Smooth muscle cell (in vitro differentiated cells): ENCODE measurements at regions not wholly inside any gene's neighbourhood (a gene's known extent, or its start where the extent isn't known, plus 50 kb on each side); places are given as distances from the start of the nearest gene placed in this dataset.

Experiments
- DNase-seq: peaks from one replicate; lab custom pipeline; 2025; ENCODE audit not compliant: unreplicated experiment; lab: John Stamatoyannopoulos, UW
- H2AFZ ChIP-seq: fragments of 200-600 bp; sonication (generic); 2 replicates; pipeline ENCODE4 v1.6.0; 2016; ENCODE audit warnings: antibody characterized with exemption, low read depth, mild to moderate bottlenecking
- H3F3A ChIP-seq: fragments of 200-600 bp; sonication (generic); 2 replicates; pipeline ENCODE4 v1.6.0; 2017; ENCODE audit warnings: antibody characterized with exemption, low read depth
- H3K27ac ChIP-seq: fragments of 200-600 bp; sonication (generic); 2 replicates; pipeline ENCODE4 v1.5.1; 2016; ENCODE audit warnings: low read depth, mild to moderate bottlenecking
- H3K27me3 ChIP-seq: fragments of 200-600 bp; sonication (generic); 2 replicates; pipeline ENCODE4 v1.6.1; 2016; ENCODE audit warnings: low read depth, mild to moderate bottlenecking
- H3K36me3 ChIP-seq: fragments of 200-600 bp; sonication (generic); 2 replicates; pipeline ENCODE4 v1.5.1; 2016; ENCODE audit warnings: low read depth
- H3K4me1 ChIP-seq: fragments of 200-600 bp; sonication (generic); 2 replicates; pipeline ENCODE4 v1.5.1; 2016; ENCODE audit warnings: low read depth
- H3K4me2 ChIP-seq: fragments of 200-600 bp; sonication (generic); 2 replicates; pipeline ENCODE4 v1.6.0; 2016; ENCODE audit warnings: mild to moderate bottlenecking
- H3K4me3 ChIP-seq: fragments of 200-600 bp; sonication (generic); 2 replicates; pipeline ENCODE4 v1.5.1; 2016; ENCODE audit warnings: mild to moderate bottlenecking
- H3K79me2 ChIP-seq: fragments of 200-600 bp; sonication (generic); 2 replicates; pipeline ENCODE4 v1.6.0; 2016; ENCODE audit warnings: low read depth, mild to moderate bottlenecking
- H3K9ac ChIP-seq: fragments of 200-600 bp; sonication (generic); 2 replicates; pipeline ENCODE4 v1.6.0; 2016; ENCODE audit warnings: low read depth
- H3K9me3 ChIP-seq: fragments of 200-600 bp; sonication (generic); replicated peaks from 2 replicates; pipeline ENCODE4 v1.5.1; 2016; ENCODE audit warnings: low read depth
- H4K20me1 ChIP-seq: fragments of 200-600 bp; sonication (generic); 2 replicates; pipeline ENCODE4 v1.6.0; 2016; ENCODE audit warnings: low read depth
- WGBS: methylation state at CpG from one replicate; pipeline ENCODE4 v1.1.7; 2016; ENCODE audit warnings: low lambda C conversion rate; 5-methylcytosine and 5-hydroxymethylcytosine counted together
- TF ChIP-seq, protein P1 (sequence below): fragments of 200-600 bp; sonication (generic); IDR thresholded peaks from 2 replicates; pipeline ENCODE4 v1.5.1; 2017; ENCODE audit warnings: borderline replicate concordance, mild to moderate bottlenecking, antibody characterized with exemption; ENCODE audit not compliant: insufficient read depth, poor library complexity, severe bottlenecking

DNA sequence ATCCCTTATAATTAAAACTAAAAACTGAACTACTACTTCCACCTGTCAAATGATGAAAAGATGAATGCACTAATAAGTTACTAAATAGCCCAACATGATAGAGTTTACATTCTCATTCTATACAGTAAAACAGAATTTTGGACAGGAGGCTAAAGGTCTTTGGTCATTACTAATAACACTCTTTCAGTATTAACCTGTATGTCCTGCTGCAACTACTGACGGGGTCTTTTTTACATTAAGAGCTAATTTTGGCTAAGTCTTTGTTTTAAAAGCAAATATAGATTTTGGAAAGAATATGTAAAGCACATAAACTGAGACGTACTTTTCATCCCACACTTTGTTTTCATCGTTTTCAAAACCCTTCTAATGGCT, 175.4 kb upstream of the CDKN3 start:
- DNase-seq: no peak
- Histone ChIP-seq H3K4me2 (no peak overlapping the region), H3K27ac (no peak overlapping the region), H3K36me3 (no peaks in the 10 kb centered on the region), H3K9me3 (no peaks in the 10 kb centered on the region), H2AFZ (no peak overlapping the region), H3K4me3 (no peak overlapping the region), H3K79me2 (no peaks in the 10 kb centered on the region), H3K27me3 (peaks cover 6% of the 10 kb centered on the region), H3K9ac (no peak overlapping the region), H4K20me1 (no peaks in the 10 kb centered on the region), H3F3A (no peaks in the 10 kb centered on the region), H3K4me1 (peaks cover 42% of the 10 kb centered on the region)
- TF ChIP-seq, protein P1, sequence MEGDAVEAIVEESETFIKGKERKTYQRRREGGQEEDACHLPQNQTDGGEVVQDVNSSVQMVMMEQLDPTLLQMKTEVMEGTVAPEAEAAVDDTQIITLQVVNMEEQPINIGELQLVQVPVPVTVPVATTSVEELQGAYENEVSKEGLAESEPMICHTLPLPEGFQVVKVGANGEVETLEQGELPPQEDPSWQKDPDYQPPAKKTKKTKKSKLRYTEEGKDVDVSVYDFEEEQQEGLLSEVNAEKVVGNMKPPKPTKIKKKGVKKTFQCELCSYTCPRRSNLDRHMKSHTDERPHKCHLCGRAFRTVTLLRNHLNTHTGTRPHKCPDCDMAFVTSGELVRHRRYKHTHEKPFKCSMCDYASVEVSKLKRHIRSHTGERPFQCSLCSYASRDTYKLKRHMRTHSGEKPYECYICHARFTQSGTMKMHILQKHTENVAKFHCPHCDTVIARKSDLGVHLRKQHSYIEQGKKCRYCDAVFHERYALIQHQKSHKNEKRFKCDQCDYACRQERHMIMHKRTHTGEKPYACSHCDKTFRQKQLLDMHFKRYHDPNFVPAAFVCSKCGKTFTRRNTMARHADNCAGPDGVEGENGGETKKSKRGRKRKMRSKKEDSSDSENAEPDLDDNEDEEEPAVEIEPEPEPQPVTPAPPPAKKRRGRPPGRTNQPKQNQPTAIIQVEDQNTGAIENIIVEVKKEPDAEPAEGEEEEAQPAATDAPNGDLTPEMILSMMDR: no peak
- WGBS: 75% methylated on average over 3 of the region's 3 CpGs

DNA sequence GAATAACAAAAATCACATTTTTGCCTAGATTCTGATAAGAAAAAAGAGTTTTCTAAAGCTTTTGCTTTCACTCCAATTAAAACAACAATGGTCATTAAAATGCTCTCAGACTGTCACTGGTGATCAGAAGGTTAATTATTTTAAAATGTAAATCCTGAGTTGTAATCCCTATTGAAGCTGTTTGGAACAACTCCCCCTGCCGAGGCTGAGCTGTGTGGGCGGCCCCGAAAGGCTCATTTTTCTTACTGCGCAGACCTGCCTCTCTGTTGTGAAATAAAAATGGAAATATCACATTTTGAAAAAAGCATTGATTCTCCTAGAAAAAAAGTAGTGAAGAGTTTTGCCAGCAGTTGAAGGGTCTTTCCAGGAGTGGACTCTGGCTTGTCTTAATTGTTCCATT, 174.8 kb upstream of the CDKN3 start:
- DNase-seq: no peak
- no peaks in the 10 kb centered on the region for H3K36me3 ChIP-seq
- H3K27ac ChIP-seq: no peak overlapping the region
- no peak overlapping the region for H3K4me3 ChIP-seq
- no peaks in the 10 kb centered on the region for H3K79me2 ChIP-seq
- peaks cover 6% of the 10 kb centered on the region for H3K27me3 ChIP-seq
- H3K9ac ChIP-seq: no peak overlapping the region
- no peaks in the 10 kb centered on the region for H3K9me3 ChIP-seq
- TF ChIP-seq, protein P1: no peak
- 74% methylated on average over 4 of the region's 4 CpGs for WGBS
- no peaks in the 10 kb centered on the region for H3F3A ChIP-seq
- no peak overlapping the region for H2AFZ ChIP-seq
- H4K20me1 ChIP-seq: no peaks in the 10 kb centered on the region
- peaks cover 42% of the 10 kb centered on the region for H3K4me1 ChIP-seq
- no peak overlapping the region for H3K4me2 ChIP-seq

DNA sequence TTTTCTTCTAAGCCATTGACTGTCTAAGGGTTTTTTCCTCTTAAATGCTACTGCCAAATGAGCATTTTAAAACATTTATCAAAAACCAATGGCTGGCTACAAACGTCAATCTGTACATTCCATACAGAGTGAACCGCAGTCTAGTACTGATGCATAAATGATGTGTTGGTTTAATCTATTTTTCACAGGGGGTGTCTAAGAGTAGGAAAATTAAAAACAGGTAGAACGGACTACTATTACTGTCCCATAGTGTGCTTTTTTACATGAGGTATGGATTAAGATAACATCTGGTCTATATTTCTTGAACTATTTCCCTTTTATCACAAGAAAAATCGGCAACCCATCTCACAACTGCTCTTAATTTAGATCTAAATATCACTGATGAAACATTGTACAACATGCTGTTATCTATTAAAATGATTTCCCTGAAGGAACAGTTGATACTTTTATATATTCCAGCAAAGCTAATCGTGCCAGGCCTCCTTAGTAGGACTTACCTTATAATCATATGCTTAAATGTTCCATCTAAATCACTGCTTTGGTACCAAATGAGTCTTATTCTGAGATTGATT, 172.9 kb upstream of the CDKN3 start:
- Histone ChIP-seq H2AFZ (no peak overlapping the region), H3K4me2 (no peak overlapping the region), H3K9me3 (no peaks in the 10 kb centered on the region), H4K20me1 (no peaks in the 10 kb centered on the region), H3K27ac (no peak overlapping the region), H3K4me1 (peaks cover 41% of the 10 kb centered on the region), H3K36me3 (no peaks in the 10 kb centered on the region), H3K4me3 (no peak overlapping the region), H3F3A (no peaks in the 10 kb centered on the region), H3K79me2 (no peaks in the 10 kb centered on the region), H3K9ac (no peak overlapping the region), H3K27me3 (peaks cover 6% of the 10 kb centered on the region)
- WGBS: 87% methylated on average over 5 of the region's 5 CpGs
- DNase-seq: no peak
- TF ChIP-seq, protein P1: no peak

DNA sequence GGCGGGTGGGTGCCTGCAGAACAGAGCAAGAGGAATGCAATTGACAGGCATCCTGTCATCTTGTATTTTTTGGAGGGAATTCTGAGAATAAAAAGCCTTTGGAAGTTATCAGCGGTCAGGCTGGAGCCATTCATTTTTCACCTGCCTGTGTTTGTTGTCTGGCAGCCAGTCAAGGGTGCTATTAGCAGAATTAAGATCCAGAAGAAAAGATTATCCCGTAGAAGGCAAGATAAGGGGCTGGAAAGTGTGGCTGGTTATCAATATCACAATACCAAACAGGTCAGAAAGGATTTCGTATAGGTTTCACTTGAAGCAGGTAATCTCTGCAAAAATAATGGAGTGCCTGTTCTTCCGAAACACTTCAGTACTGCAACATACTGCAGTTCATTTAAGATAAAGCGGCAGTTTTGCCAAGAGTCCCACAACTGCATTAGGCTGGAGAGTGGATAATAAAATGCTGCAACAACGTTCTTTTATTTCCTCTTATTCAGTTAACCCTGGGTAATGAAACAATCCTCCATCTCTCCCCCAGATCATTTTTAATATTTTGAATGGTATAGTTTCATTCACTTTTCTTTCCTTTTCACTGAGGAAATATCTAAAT, 171.2 kb upstream of the CDKN3 start:
- H3K4me1 ChIP-seq: peaks cover 28% of the 10 kb centered on the region
- H3K9ac ChIP-seq: no peak overlapping the region
- H2AFZ ChIP-seq: no peak overlapping the region
- H3K79me2 ChIP-seq: no peaks in the 10 kb centered on the region
- TF ChIP-seq, protein P1: no peak
- H3K4me2 ChIP-seq: no peak overlapping the region
- H3K36me3 ChIP-seq: no peaks in the 10 kb centered on the region
- no peaks in the 10 kb centered on the region for H3K9me3 ChIP-seq
- no peaks in the 10 kb centered on the region for H4K20me1 ChIP-seq
- H3K27ac ChIP-seq: no peak overlapping the region
- no peak for DNase-seq
- H3K4me3 ChIP-seq: no peak overlapping the region
- H3F3A ChIP-seq: no peaks in the 10 kb centered on the region
- 67% methylated on average over 7 of the region's 7 CpGs for WGBS
- H3K27me3 ChIP-seq: no peaks in the 10 kb centered on the region
